HG03460 (cell line): ENCODE measurements at regions not wholly inside any gene's neighbourhood (a gene's known extent, or its start where the extent isn't known, plus 50 kb on each side); places are given as distances from the start of the nearest gene placed in this dataset.
"Not testable (repeated sequence)": the region's sequence is repeated elsewhere in the genome, so short reads cannot be mapped to it uniquely, and the experiment has no call there.

Source experiments
- ATAC-seq: cut with Tn5 transposase; IDR thresholded peaks from one replicate; pipeline ENCODE4 v1.9.1; 2021; ENCODE audit not compliant: unreplicated experiment

- no peak for ATAC-seq
Measured at GRCh38 chr5:127213231-127213630, 77.4 kb upstream of the MEGF10 start.

GRCh38 chr5:127216143-127216542 is 74.5 kb upstream of the MEGF10 start:
- no peak for ATAC-seq

- no peak for ATAC-seq
Measured at GRCh38 chr5:127216898-127217675, 73.5 kb upstream of the MEGF10 start.

GRCh38 chr5:127221936-127222335 is 68.7 kb upstream of the MEGF10 start:
- ATAC-seq = not testable (repeated sequence)

GRCh38 chr5:127222571-127223156 is 67.9 kb upstream of the MEGF10 start:
- ATAC-seq = not testable (repeated sequence)

GRCh38 chr5:127223256-127223974 is 67.2 kb upstream of the MEGF10 start:
- no peak for ATAC-seq

GRCh38 chr5:127227881-127228280 is 62.7 kb upstream of the MEGF10 start:
- no peak for ATAC-seq

- ATAC-seq = no peak
Measured at GRCh38 chr5:127228540-127229184, 61.9 kb upstream of the MEGF10 start.

GRCh38 chr5:127229185-127229889 is 61.3 kb upstream of the MEGF10 start:
- peak; percentile 74 for ATAC-seq

GRCh38 chr5:127231118-127231517 is 59.5 kb upstream of the MEGF10 start:
- no peak for ATAC-seq

GRCh38 chr5:127233590-127233989 is 57.0 kb upstream of the MEGF10 start:
- ATAC-seq = no peak

- ATAC-seq = no peak
Measured at GRCh38 chr5:127235136-127235535, 55.5 kb upstream of the MEGF10 start.

GRCh38 chr5:127236254-127236653 is 54.3 kb upstream of the MEGF10 start:
- ATAC-seq = no peak
